ENCODE measurements at regions not wholly inside any gene's neighbourhood (a gene's known extent, or its start where the extent isn't known, plus 50 kb on each side); places are given as distances from the start of the nearest gene placed in this dataset.

GRCh38 chr3:74023395-74023794 lies 398.7 kb upstream of the PDZRN3 start:
- H3K9me3 ChIP-seq (ENCODE audit: low read length) = no peaks in the 10 kb centered on the region
- H3K36me3 ChIP-seq (ENCODE audit: insufficient read depth, low read length) = no peaks in the 10 kb centered on the region
- H3K4me1 ChIP-seq (ENCODE audit: insufficient read depth, low read length, severe bottlenecking) = no peaks in the 10 kb centered on the region
- no peaks in the 10 kb centered on the region for H3F3A ChIP-seq (ENCODE audit: insufficient read depth, low read length)
- no peaks in the 10 kb centered on the region for H3K79me2 ChIP-seq (ENCODE audit: insufficient read depth, low read length)
- H4K20me1 ChIP-seq (ENCODE audit: insufficient read depth, low read length) = no peaks in the 10 kb centered on the region
- TF ChIP-seq EZH2 (IDR thresholded peaks at IDR 0.05; ENCODE audit: borderline replicate concordance, low read length) (no peak), CTCF (IDR thresholded peaks at IDR 0.05; ENCODE audit: low read length) (no peak)
- H3K27ac ChIP-seq (ENCODE audit: low read depth, low read length, poor library complexity, severe bottlenecking) = no peak overlapping the region
- no peak overlapping the region for H3K4me3 ChIP-seq (ENCODE audit: low read depth, low read length, poor library complexity, severe bottlenecking)
- H2AFZ ChIP-seq (ENCODE audit: low read length) = no peak overlapping the region
- H3K27me3 ChIP-seq (ENCODE audit: insufficient read depth, low read length) = no peaks in the 10 kb centered on the region
- H3K4me2 ChIP-seq (ENCODE audit: low read length) = no peak overlapping the region
- H3K9ac ChIP-seq (ENCODE audit: low read length) = no peak overlapping the region
- H3K9me2 ChIP-seq (ENCODE audit: low read depth, low read length) = no peaks in the 10 kb centered on the region

GRCh38 chr3:74021449-74021848 lies 396.7 kb upstream of the PDZRN3 start:
- Histone ChIP-seq H3K27me3 (ENCODE audit: insufficient read depth, low read length) (no peaks in the 10 kb centered on the region), H3F3A (ENCODE audit: insufficient read depth, low read length) (no peaks in the 10 kb centered on the region), H3K4me3 (ENCODE audit: low read depth, low read length, poor library complexity, severe bottlenecking) (no peak overlapping the region), H3K9me3 (ENCODE audit: low read length) (no peaks in the 10 kb centered on the region), H3K27ac (ENCODE audit: low read depth, low read length, poor library complexity, severe bottlenecking) (no peak overlapping the region), H3K9ac (ENCODE audit: low read length) (no peak overlapping the region), H3K4me1 (ENCODE audit: insufficient read depth, low read length, severe bottlenecking) (no peaks in the 10 kb centered on the region), H3K36me3 (ENCODE audit: insufficient read depth, low read length) (no peaks in the 10 kb centered on the region), H3K9me2 (ENCODE audit: low read depth, low read length) (no peaks in the 10 kb centered on the region), H2AFZ (ENCODE audit: low read length) (no peak overlapping the region), H3K79me2 (ENCODE audit: insufficient read depth, low read length) (no peaks in the 10 kb centered on the region), H3K4me2 (ENCODE audit: low read length) (no peak overlapping the region), H4K20me1 (ENCODE audit: insufficient read depth, low read length) (no peaks in the 10 kb centered on the region)
- TF ChIP-seq EZH2 (IDR thresholded peaks at IDR 0.05; ENCODE audit: borderline replicate concordance, low read length) (no peak), CTCF (IDR thresholded peaks at IDR 0.05; ENCODE audit: low read length) (no peak)

- TF ChIP-seq EZH2 (IDR thresholded peaks at IDR 0.05; ENCODE audit: borderline replicate concordance, low read length) (no peak), CTCF (IDR thresholded peaks at IDR 0.05; ENCODE audit: low read length) (no peak)
- no peak overlapping the region for H2AFZ ChIP-seq (ENCODE audit: low read length)
- H3K79me2 ChIP-seq (ENCODE audit: insufficient read depth, low read length) = no peaks in the 10 kb centered on the region
- H3K9me2 ChIP-seq (ENCODE audit: low read depth, low read length) = no peaks in the 10 kb centered on the region
- no peak overlapping the region for H3K27ac ChIP-seq (ENCODE audit: low read depth, low read length, poor library complexity, severe bottlenecking)
- H3K9ac ChIP-seq (ENCODE audit: low read length) = no peak overlapping the region
- H3K36me3 ChIP-seq (ENCODE audit: insufficient read depth, low read length) = no peaks in the 10 kb centered on the region
- no peaks in the 10 kb centered on the region for H3F3A ChIP-seq (ENCODE audit: insufficient read depth, low read length)
- H3K9me3 ChIP-seq (ENCODE audit: low read length) = no peaks in the 10 kb centered on the region
- no peaks in the 10 kb centered on the region for H4K20me1 ChIP-seq (ENCODE audit: insufficient read depth, low read length)
- H3K4me1 ChIP-seq (ENCODE audit: insufficient read depth, low read length, severe bottlenecking) = no peaks in the 10 kb centered on the region
- H3K4me2 ChIP-seq (ENCODE audit: low read length) = no peak overlapping the region
- no peaks in the 10 kb centered on the region for H3K27me3 ChIP-seq (ENCODE audit: insufficient read depth, low read length)
- H3K4me3 ChIP-seq (ENCODE audit: low read depth, low read length, poor library complexity, severe bottlenecking) = no peak overlapping the region
These were observed 385.5 kb upstream of the PDZRN3 start for GRCh38 chr3:74009961-74010844.
